Stimulated activated naive CD4-positive, alpha-beta T cell (primary cell): ENCODE measurements at regions not wholly inside any gene's neighbourhood (a gene's known extent, or its start where the extent isn't known, plus 50 kb on each side); places are given as distances from the start of the nearest gene placed in this dataset.
"Not testable (repeated sequence)": the region's sequence is repeated elsewhere in the genome, so short reads cannot be mapped to it uniquely, and the experiment has no call there.

Source experiments
- DNase-seq, 6 experiments: peaks; one replicate each; lab custom pipeline; 2025; lab: John Stamatoyannopoulos, UW

GRCh38 chr14:44785096-44785495, 176.7 kb downstream of the KLHL28 start:
- no peak for DNase-seq

- no peak for DNase-seq
Measured at GRCh38 chr14:44783901-44784300, 177.8 kb downstream of the KLHL28 start.

GRCh38 chr14:44782775-44783238, 178.9 kb downstream of the KLHL28 start:
- no peak for DNase-seq

GRCh38 chr14:44780989-44781388, 180.8 kb downstream of the KLHL28 start:
- no peak for DNase-seq

- no peak for DNase-seq
Measured at GRCh38 chr14:44778604-44779003, 183.1 kb downstream of the KLHL28 start.

GRCh38 chr14:44777584-44777983, 184.2 kb downstream of the KLHL28 start:
- DNase-seq: no peak

GRCh38 chr14:44775248-44775647, 186.5 kb downstream of the KLHL28 start:
- no peak for DNase-seq

- no peak for DNase-seq
Measured at GRCh38 chr14:44774396-44774795, 187.4 kb downstream of the KLHL28 start.

GRCh38 chr14:44771496-44771895, 190.3 kb downstream of the KLHL28 start:
- no peak for DNase-seq

GRCh38 chr14:44770201-44770600, 191.5 kb downstream of the KLHL28 start:
- no peak for DNase-seq

- DNase-seq: no peak
Measured at GRCh38 chr14:44768935-44769334, 192.8 kb downstream of the KLHL28 start.

- DNase-seq: no peak
Measured at GRCh38 chr14:44767646-44768173, 194.0 kb downstream of the KLHL28 start.

- no peak for DNase-seq
Measured at GRCh38 chr14:44766285-44766684, 195.5 kb downstream of the KLHL28 start.

GRCh38 chr14:44763356-44763755, 198.4 kb downstream of the KLHL28 start:
- DNase-seq: no peak

GRCh38 chr14:44759277-44759676, 202.5 kb downstream of the KLHL28 start:
- no peak for DNase-seq

- no peak for DNase-seq
Measured at GRCh38 chr14:44756554-44756953, 205.2 kb downstream of the KLHL28 start.

GRCh38 chr14:44745371-44745770, 216.4 kb downstream of the KLHL28 start:
- DNase-seq: no peak

- no peak for DNase-seq
Measured at GRCh38 chr14:44742202-44742601, 219.5 kb downstream of the KLHL28 start.

- no peak for DNase-seq
Measured at GRCh38 chr14:44741431-44741830, 220.3 kb downstream of the KLHL28 start.

GRCh38 chr14:44736326-44736725, 225.4 kb downstream of the KLHL28 start:
- no peak for DNase-seq

- DNase-seq: no peak
Measured at GRCh38 chr14:44732144-44732543, 225.1 kb upstream of the FSCB start.

- DNase-seq: no peak
Measured at GRCh38 chr14:44730860-44731259, 223.8 kb upstream of the FSCB start.

- not testable (repeated sequence) for DNase-seq
Measured at GRCh38 chr14:44721395-44721794, 214.3 kb upstream of the FSCB start.

- DNase-seq: no peak
Measured at GRCh38 chr14:44720707-44721106, 213.6 kb upstream of the FSCB start.
